A673 (cell line): ENCODE measurements at regions not wholly inside any gene's neighbourhood (a gene's known extent, or its start where the extent isn't known, plus 50 kb on each side); places are given as distances from the start of the nearest gene placed in this dataset.

Experiments used
- BruUV-seq: library from RNA; stranded (reverse); fragments of 400-500 nt; replicated peaks from 2 replicates; lab custom pipeline; 2021; lab: Mats Ljungman, UMichigan
- CTCF ChIA-PET: fragments of 300-600 bp; sonication (Branson Sonifier 250); formaldehyde crosslinking; loops from one replicate; lab custom pipeline; 2022; ENCODE audit warnings: antibody characterized with exemption; lab: Charles Lee
- POLR2A ChIA-PET: fragments of 300-600 bp; sonication (Branson Sonifier 250); formaldehyde crosslinking; loops from one replicate; lab custom pipeline; 2022; ENCODE audit warnings: antibody characterized with exemption; ENCODE audit not compliant: low non-redundant PET; lab: Charles Lee
- DNase-seq: peaks from one replicate; pipeline ENCODE4 v3.0.0-alpha.2; 2015; ENCODE audit warnings: low spot score
- H3K27ac ChIP-seq: fragments of 200-600 bp; sonication (generic); 2 replicates; pipeline ENCODE4 v1.5.1; 2016; ENCODE audit warnings: mixed run types, low read depth, mild to moderate bottlenecking, mixed read lengths, antibody characterized with exemption, low read length; ENCODE audit not compliant: poor library complexity, severe bottlenecking
- H3K27me3 ChIP-seq: fragments of 200-600 bp; sonication (generic); replicated peaks from 2 replicates; pipeline ENCODE4 v1.6.1; 2017; ENCODE audit warnings: mixed run types, low read depth, mild to moderate bottlenecking, mixed read lengths, antibody characterized with exemption, low read length; ENCODE audit not compliant: insufficient read depth, poor library complexity
- H3K36me3 ChIP-seq: fragments of 200-600 bp; sonication (generic); 2 replicates; pipeline ENCODE4 v1.6.1; 2016; ENCODE audit warnings: mixed run types, mild to moderate bottlenecking, mixed read lengths, antibody characterized with exemption, low read length; ENCODE audit not compliant: insufficient read depth, poor library complexity, severe bottlenecking
- H3K4me1 ChIP-seq: fragments of 200-600 bp; sonication (generic); 2 replicates; pipeline ENCODE4 v1.6.1; 2017; ENCODE audit warnings: mixed run types, mild to moderate bottlenecking, mixed read lengths, antibody characterized with exemption, low read length; ENCODE audit not compliant: insufficient read depth, poor library complexity, severe bottlenecking
- H3K4me3 ChIP-seq: fragments of 200-600 bp; sonication (generic); 2 replicates; pipeline ENCODE4 v1.5.1; 2016; ENCODE audit warnings: low read depth, mixed run types, mild to moderate bottlenecking, mixed read lengths, low read length; ENCODE audit not compliant: poor library complexity, severe bottlenecking
- H3K9me3 ChIP-seq: fragments of 200-600 bp; sonication (generic); 2 replicates; pipeline ENCODE4 v1.6.1; 2016; ENCODE audit warnings: mixed run types, low read depth, mild to moderate bottlenecking, mixed read lengths, antibody characterized with exemption, low read length; ENCODE audit not compliant: poor library complexity, severe bottlenecking
- CTCF ChIP-seq: fragments of 300-800, 200-600 bp; sonication (generic); conservative IDR thresholded peaks from 2 replicates; pipeline ENCODE4 v1.5.1; 2017; ENCODE audit warnings: low read depth, mild to moderate bottlenecking, antibody characterized with exemption, low read length, moderate library complexity, mixed read lengths
- EZH2 ChIP-seq: fragments of 200-600 bp; sonication (generic); IDR thresholded peaks from 2 replicates; pipeline ENCODE4 v1.6.1; 2017; ENCODE audit warnings: borderline replicate concordance, low read depth, mild to moderate bottlenecking, mixed read lengths, antibody characterized with exemption, low read length; ENCODE audit not compliant: poor library complexity, severe bottlenecking
- intact Hi-C: fragments of 100-400 bp; cut with micrococcal nuclease; formaldehyde crosslinking; loops from one replicate; pipeline ENCODE4 v1.10.0; 2022; ENCODE audit not compliant: unreplicated experiment

- no peak overlapping the region for H3K27ac ChIP-seq
- TF ChIP-seq CTCF (no peak), EZH2 (no peak)
- CTCF ChIA-PET: interaction anchor here (0.6 kb wide), 2 partner anchors 174 to 404 kb away, joined by 4 to 9 read pairs; no protein-coding TSS in a partner anchor
These were observed 312.8 kb upstream of the PRKCQ start for GRCh38 chr10:6892864-6893263.

GRCh38 chr10:6891924-6892323 is 311.8 kb upstream of the PRKCQ start:
- Histone ChIP-seq H3K9me3 (no peaks in the 10 kb centered on the region), H3K4me1 (peaks cover 24% of the 10 kb centered on the region), H3K27me3 (peaks cover 13% of the 10 kb centered on the region), H3K36me3 (no peaks in the 10 kb centered on the region), H3K4me3 (no peak overlapping the region), H3K27ac (no peak overlapping the region)
- no TSS peak for BruUV-seq
- POLR2A ChIA-PET: no interaction called here
- DNase-seq: no peak
- TF ChIP-seq CTCF (no peak), EZH2 (no peak)
- CTCF ChIA-PET: no interaction called here
- intact Hi-C loops: no loop called here

More at GRCh38 chr10:6892864-6893263, 312.8 kb upstream of the PRKCQ start:
- BruUV-seq: no TSS peak
- H3K9me3 ChIP-seq: no peaks in the 10 kb centered on the region
- H3K36me3 ChIP-seq: no peaks in the 10 kb centered on the region
- intact Hi-C loops: no loop called here
- POLR2A ChIA-PET: no interaction called here
- peaks cover 24% of the 10 kb centered on the region for H3K4me1 ChIP-seq
- peak; percentile 22 for DNase-seq
- no peak overlapping the region for H3K4me3 ChIP-seq
- H3K27me3 ChIP-seq: peaks cover 22% of the 10 kb centered on the region

GRCh38 chr10:6889718-6890117 is 309.6 kb upstream of the PRKCQ start:
- Histone ChIP-seq H3K4me1 (peaks cover 24% of the 10 kb centered on the region), H3K4me3 (no peak overlapping the region), H3K9me3 (no peaks in the 10 kb centered on the region), H3K36me3 (no peaks in the 10 kb centered on the region), H3K27ac (no peak overlapping the region), H3K27me3 (no peaks in the 10 kb centered on the region)
- BruUV-seq: no TSS peak
- DNase-seq: no peak
- no peak for TF ChIP-seq EZH2
- no peak for TF ChIP-seq CTCF
- POLR2A ChIA-PET: no interaction called here
- CTCF ChIA-PET: no interaction called here
- intact Hi-C loops: no loop called here
